ENCODE measurements at regions not wholly inside any gene's neighbourhood (a gene's known extent, or its start where the extent isn't known, plus 50 kb on each side); places are given as distances from the start of the nearest gene placed in this dataset.

- peaks cover 7% of the 10 kb centered on the region for H3K4me1 ChIP-seq (ENCODE audit: control insufficient read depth, extremely low read depth, insufficient read depth, low read length)
- H3K27me3 ChIP-seq (ENCODE audit: control insufficient read depth, insufficient read depth, low read length), result peaks cover 16% of the 10 kb centered on the region
- TF ChIP-seq EZH2 (IDR thresholded peaks at IDR 0.05; ENCODE audit: low read length, missing control alignments) (no peak), CTCF (conservative IDR thresholded peaks at IDR 0.05 in 1 of 2, IDR thresholded peaks at IDR 0.05 in 1 of 2; ENCODE audit: low read depth in 1 of 2, low read length in 2 of 2) (no peak)
- no peak overlapping the region for H3K4me3 ChIP-seq (replicated peaks in 1 of 4; ENCODE audit: control extremely low read depth in 1 of 4, insufficient read depth in 1 of 4, low read depth in 3 of 4, low read length in 4 of 4)
- no peaks in the 10 kb centered on the region for H4K20me1 ChIP-seq (ENCODE audit: control insufficient read depth, extremely low read depth, insufficient read depth, low read length)
- no peak overlapping the region for H3K27ac ChIP-seq (ENCODE audit: insufficient read depth, low read length)
- H3K36me3 ChIP-seq (ENCODE audit: control insufficient read depth, insufficient read depth, low read length), result no peaks in the 10 kb centered on the region
- H2AFZ ChIP-seq (ENCODE audit: low read length), result no peak overlapping the region
- H3K9me3 ChIP-seq (ENCODE audit: control insufficient read depth, insufficient read depth, low read depth, low read length), result no peaks in the 10 kb centered on the region
- no peaks in the 10 kb centered on the region for H3K79me2 ChIP-seq (ENCODE audit: control insufficient read depth, insufficient read depth, low read length)
- H3K9ac ChIP-seq (ENCODE audit: insufficient read depth, low read length), result no peak overlapping the region
- no peak for DNase-seq (ENCODE audit: low read depth in 2 of 2)
- H3K4me2 ChIP-seq (ENCODE audit: extremely low read depth, insufficient read depth, low read length), result no peak overlapping the region
Observed at GRCh38 chr9:38337181-38337580, 55.3 kb upstream of the ALDH1B1 start.

DNA sequence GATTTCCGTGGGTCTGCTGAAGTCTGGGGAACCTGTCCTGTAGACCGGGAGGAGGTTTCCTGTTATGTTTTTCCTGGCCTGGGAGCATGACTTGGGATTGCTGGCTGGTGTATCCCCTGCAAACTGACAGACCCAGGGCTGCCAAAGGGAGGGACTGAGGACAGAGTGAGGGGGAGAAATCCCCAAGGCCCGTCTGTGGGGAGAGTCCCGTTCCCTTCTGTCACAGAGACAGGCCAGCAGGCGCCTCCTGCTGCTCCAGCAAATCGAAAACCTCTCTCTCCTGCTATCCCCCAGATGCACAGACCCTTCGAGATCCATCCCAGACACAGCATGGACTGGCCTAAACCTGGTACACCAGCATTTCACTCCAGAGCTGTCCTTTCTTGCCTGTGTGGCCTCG lies 56.2 kb upstream of the ALDH1B1 start:
- Histone ChIP-seq H3K4me3 (replicated peaks in 1 of 4; ENCODE audit: control extremely low read depth in 1 of 4, insufficient read depth in 1 of 4, low read depth in 3 of 4, low read length in 4 of 4) (no peak overlapping the region), H3K9ac (ENCODE audit: insufficient read depth, low read length) (no peak overlapping the region), H3K27ac (ENCODE audit: insufficient read depth, low read length) (no peak overlapping the region), H3K9me3 (ENCODE audit: control insufficient read depth, insufficient read depth, low read depth, low read length) (no peaks in the 10 kb centered on the region), H4K20me1 (ENCODE audit: control insufficient read depth, extremely low read depth, insufficient read depth, low read length) (no peaks in the 10 kb centered on the region), H3K27me3 (ENCODE audit: control insufficient read depth, insufficient read depth, low read length) (peaks cover 16% of the 10 kb centered on the region), H3K4me2 (ENCODE audit: extremely low read depth, insufficient read depth, low read length) (no peak overlapping the region), H3K36me3 (ENCODE audit: control insufficient read depth, insufficient read depth, low read length) (no peaks in the 10 kb centered on the region), H2AFZ (ENCODE audit: low read length) (no peak overlapping the region), H3K4me1 (ENCODE audit: control insufficient read depth, extremely low read depth, insufficient read depth, low read length) (peaks cover 7% of the 10 kb centered on the region), H3K79me2 (ENCODE audit: control insufficient read depth, insufficient read depth, low read length) (no peaks in the 10 kb centered on the region)
- DNase-seq (ENCODE audit: low read depth in 2 of 2), result no peak
- TF ChIP-seq EZH2 (IDR thresholded peaks at IDR 0.05; ENCODE audit: low read length, missing control alignments) (no peak), CTCF (conservative IDR thresholded peaks at IDR 0.05 in 1 of 2, IDR thresholded peaks at IDR 0.05 in 1 of 2; ENCODE audit: low read depth in 1 of 2, low read length in 2 of 2) (no peak)

- Histone ChIP-seq H3K4me1 (ENCODE audit: control insufficient read depth, extremely low read depth, insufficient read depth, low read length) (peaks cover 7% of the 10 kb centered on the region), H2AFZ (ENCODE audit: low read length) (no peak overlapping the region), H3K4me2 (ENCODE audit: extremely low read depth, insufficient read depth, low read length) (no peak overlapping the region), H4K20me1 (ENCODE audit: control insufficient read depth, extremely low read depth, insufficient read depth, low read length) (no peaks in the 10 kb centered on the region), H3K9ac (ENCODE audit: insufficient read depth, low read length) (no peak overlapping the region), H3K36me3 (ENCODE audit: control insufficient read depth, insufficient read depth, low read length) (no peaks in the 10 kb centered on the region), H3K9me3 (ENCODE audit: control insufficient read depth, insufficient read depth, low read depth, low read length) (no peaks in the 10 kb centered on the region), H3K4me3 (replicated peaks in 1 of 4; ENCODE audit: control extremely low read depth in 1 of 4, insufficient read depth in 1 of 4, low read depth in 3 of 4, low read length in 4 of 4) (no peak overlapping the region), H3K27ac (ENCODE audit: insufficient read depth, low read length) (no peak overlapping the region), H3K27me3 (ENCODE audit: control insufficient read depth, insufficient read depth, low read length) (peaks cover 16% of the 10 kb centered on the region), H3K79me2 (ENCODE audit: control insufficient read depth, insufficient read depth, low read length) (no peaks in the 10 kb centered on the region)
- no peak for TF ChIP-seq EZH2 (IDR thresholded peaks at IDR 0.05; ENCODE audit: low read length, missing control alignments)
- no peak for TF ChIP-seq CTCF (conservative IDR thresholded peaks at IDR 0.05 in 1 of 2, IDR thresholded peaks at IDR 0.05 in 1 of 2; ENCODE audit: low read depth in 1 of 2, low read length in 2 of 2)
- DNase-seq (ENCODE audit: low read depth in 2 of 2), result no peak
Observed at GRCh38 chr9:38335686-38336085, 56.8 kb upstream of the ALDH1B1 start.
